ENCODE measurements at regions not wholly inside any gene's neighbourhood (a gene's known extent, or its start where the extent isn't known, plus 50 kb on each side); places are given as distances from the start of the nearest gene placed in this dataset.

GRCh38 chr2:120574620-120575019, 161.0 kb upstream of the GLI2 start:
- Mint-ChIP-seq H3K36me3 (ENCODE audit: insufficient read depth in 1 of 3, low read depth in 3 of 3) (no peaks in the 10 kb centered on the region), H3K4me1 (peaks cover 23 to 37% of the 10 kb centered on the region in 2 experiments), H3K4me3 (no peak overlapping the region), H3K27me3 (ENCODE audit: low read depth) (peaks cover 98% of the 10 kb centered on the region), H3K27ac (no peak overlapping the region), H3K9me3 (no peaks in the 10 kb centered on the region; a peak in 1 of 5 replicates)
- Histone ChIP-seq H2BK12ac (ENCODE audit: insufficient read length, low read depth, low read length) (no peak overlapping the region), H3K79me1 (ENCODE audit: insufficient read depth, low read depth, low read length, poor library complexity, severe bottlenecking) (no peaks in the 10 kb centered on the region), H4K5ac (ENCODE audit: insufficient read length, low read depth, low read length) (no peak overlapping the region), H4K91ac (ENCODE audit: insufficient read length, low read depth, low read length) (no peak overlapping the region), H3K27ac (ENCODE audit: insufficient read length, low read depth, low read length) (no peak overlapping the region), H3K27me3 (ENCODE audit: insufficient read depth, low read length) (peaks cover 17% of the 10 kb centered on the region; the same call in 1 of the 2 replicates), H2BK20ac (ENCODE audit: low read depth, low read length, poor library complexity, severe bottlenecking) (no peak overlapping the region), H3K9ac (ENCODE audit: extremely low read depth, insufficient read length, low read length) (no peak overlapping the region), H3K23ac (ENCODE audit: insufficient read length, low read depth, low read length) (no peak overlapping the region), H3K4me2 (ENCODE audit: insufficient read depth, insufficient read length, low read length) (no peak overlapping the region), H3K56ac (ENCODE audit: insufficient read length, low read depth, low read length) (no peak overlapping the region), H4K20me1 (ENCODE audit: control insufficient read depth, insufficient read depth, insufficient read length) (no peaks in the 10 kb centered on the region), H3K18ac (ENCODE audit: insufficient read length, low read depth, low read length) (no peak overlapping the region), H4K8ac (replicated peaks; ENCODE audit: insufficient read length, low read depth, low read length) (no peak overlapping the region), H3K23me2 (ENCODE audit: insufficient read length, low read depth, low read length, poor library complexity, severe bottlenecking) (no peaks in the 10 kb centered on the region), H2BK5ac (ENCODE audit: insufficient read length, low read length) (no peak overlapping the region), H2AFZ (ENCODE audit: low read length) (no peak overlapping the region), H2BK120ac (ENCODE audit: low read depth, low read length, poor library complexity, severe bottlenecking) (no peak overlapping the region), H3K9me3 (ENCODE audit: control insufficient read depth, low read depth, low read length) (no peaks in the 10 kb centered on the region), H2AK5ac (ENCODE audit: insufficient read length, low read length) (no peak overlapping the region), H2BK15ac (ENCODE audit: low read depth, low read length) (no peak overlapping the region), H3K14ac (ENCODE audit: insufficient read depth, low read length) (no peak overlapping the region), H3T11ph (ENCODE audit: low read length) (no peak overlapping the region), H3K4ac (ENCODE audit: low read depth, low read length) (no peak overlapping the region), H3K4me1 (ENCODE audit: insufficient read depth, low read length) (no peaks in the 10 kb centered on the region), H3K79me2 (ENCODE audit: insufficient read depth, low read length) (no peaks in the 10 kb centered on the region)
- no peak for DNase-seq
- no peak for TF ChIP-seq CTCF (conservative IDR thresholded peaks at IDR 0.05)
- WGBS (ENCODE audit: extremely low coverage, insufficient read length, low lambda C conversion rate): no CpG with 5 or more reads among the region's 4 CpGs

All from H9 (cell line).